Natural killer cell (primary cell): ENCODE measurements at regions not wholly inside any gene's neighbourhood (a gene's known extent, or its start where the extent isn't known, plus 50 kb on each side); places are given as distances from the start of the nearest gene placed in this dataset.

Experiments used
- ATAC-seq, 3 donors: fragments of 150-1000 bp in 2 of 3; fragments of 200-7000 bp in 1 of 3; cut with Tn5 transposase; 1 replicate in 1 of 3; 2 replicates in 2 of 3; pipeline ENCODE4 v1.10.0; 2021; ENCODE audit warnings: mild to moderate bottlenecking in 2 of 3, moderate library complexity in 2 of 3
- DNase-seq, 2 donors: peaks; one replicate each; pipeline versions ENCODE4 v3.0.0 to v3.0.0-alpha.2; 2013 to 2021; ENCODE audit warnings: mixed read lengths in 1 of 2
- H3K27ac ChIP-seq: one replicate; pipeline ENCODE4 v1.5.1; 2013; ENCODE audit warnings: mild to moderate bottlenecking, low read length
- H3K27me3 ChIP-seq: one replicate; pipeline ENCODE4 v1.6.1; 2013; ENCODE audit warnings: low read length; ENCODE audit not compliant: control insufficient read depth, insufficient read depth
- H3K36me3 ChIP-seq: one replicate; pipeline ENCODE4 v1.6.1; 2013; ENCODE audit warnings: low read length; ENCODE audit not compliant: control insufficient read depth, insufficient read depth
- H3K4me1 ChIP-seq: one replicate; pipeline ENCODE4 v1.6.1; 2013; ENCODE audit warnings: low read length; ENCODE audit not compliant: control insufficient read depth, insufficient read depth
- H3K4me3 ChIP-seq: one replicate; pipeline ENCODE4 v1.5.1; 2013; ENCODE audit warnings: low read length
- H3K9me3 ChIP-seq: one replicate; pipeline ENCODE4 v1.6.1; 2013; ENCODE audit warnings: low read length; ENCODE audit not compliant: control insufficient read depth, insufficient read depth
- H3K27ac Mint-ChIP-seq, 2 donors: one replicate each; pipeline ENCODE4 v1.8.0; 2022; ENCODE audit warnings: mild to moderate bottlenecking in 2 of 2, mixed read lengths in 2 of 2, moderate library complexity in 1 of 2
- H3K27me3 Mint-ChIP-seq, 2 donors: one replicate each; pipeline ENCODE4 v1.8.0; 2022; ENCODE audit warnings: low read depth in 2 of 2, mixed read lengths in 2 of 2
- H3K36me3 Mint-ChIP-seq: one replicate; pipeline ENCODE4 v1.8.0; 2022; ENCODE audit warnings: mixed read lengths
- H3K4me1 Mint-ChIP-seq, 2 donors: one replicate each; pipeline ENCODE4 v1.8.0; 2022; ENCODE audit warnings: mixed read lengths in 2 of 2
- H3K4me3 Mint-ChIP-seq: one replicate; pipeline ENCODE4 v1.8.0; 2022; ENCODE audit warnings: mild to moderate bottlenecking, moderate library complexity, mixed read lengths
- H3K9me3 Mint-ChIP-seq, 2 donors: one replicate each; pipeline ENCODE4 v1.8.0; 2022; ENCODE audit warnings: mixed read lengths in 2 of 2
- WGBS: methylation state at CpG from one replicate; pipeline ENCODE4 v1.1.7; 2013; ENCODE audit warnings: missing lambda C conversion rate; ENCODE audit not compliant: insufficient coverage; 5-methylcytosine and 5-hydroxymethylcytosine counted together
- intact Hi-C: fragments of 100-400 bp; cut with micrococcal nuclease; formaldehyde crosslinking; loops from one replicate; pipeline ENCODE4 v1.14.2; 2022
- TF ChIP-seq, protein P1 (sequence below): fragments of 200-600 bp; IDR thresholded peaks from one replicate; pipeline ENCODE4 v1.8.0; 2022; ENCODE audit warnings: antibody characterized with exemption

GRCh38 chr1:238257018-238257621 is 366.4 kb upstream of the ZP4 start:
- DNase-seq (no peak), ATAC-seq (no peak)
- intact Hi-C loops: no loop called here
- no peaks in the 10 kb centered on the region for H3K4me1 Mint-ChIP-seq
- WGBS: 92% methylated on average over 4 of the region's 7 CpGs
- Histone ChIP-seq H3K27ac (no peak overlapping the region), H3K27me3 (no peaks in the 10 kb centered on the region), H3K4me3 (no peak overlapping the region), H3K9me3 (peaks cover 5% of the 10 kb centered on the region), H3K36me3 (no peaks in the 10 kb centered on the region), H3K4me1 (no peaks in the 10 kb centered on the region)
- H3K36me3 Mint-ChIP-seq: no peaks in the 10 kb centered on the region
- peaks cover 2 to 10% of the 10 kb centered on the region in 2 donors for H3K9me3 Mint-ChIP-seq
- no peaks in the 10 kb centered on the region for H3K27me3 Mint-ChIP-seq
- TF ChIP-seq, protein P1, sequence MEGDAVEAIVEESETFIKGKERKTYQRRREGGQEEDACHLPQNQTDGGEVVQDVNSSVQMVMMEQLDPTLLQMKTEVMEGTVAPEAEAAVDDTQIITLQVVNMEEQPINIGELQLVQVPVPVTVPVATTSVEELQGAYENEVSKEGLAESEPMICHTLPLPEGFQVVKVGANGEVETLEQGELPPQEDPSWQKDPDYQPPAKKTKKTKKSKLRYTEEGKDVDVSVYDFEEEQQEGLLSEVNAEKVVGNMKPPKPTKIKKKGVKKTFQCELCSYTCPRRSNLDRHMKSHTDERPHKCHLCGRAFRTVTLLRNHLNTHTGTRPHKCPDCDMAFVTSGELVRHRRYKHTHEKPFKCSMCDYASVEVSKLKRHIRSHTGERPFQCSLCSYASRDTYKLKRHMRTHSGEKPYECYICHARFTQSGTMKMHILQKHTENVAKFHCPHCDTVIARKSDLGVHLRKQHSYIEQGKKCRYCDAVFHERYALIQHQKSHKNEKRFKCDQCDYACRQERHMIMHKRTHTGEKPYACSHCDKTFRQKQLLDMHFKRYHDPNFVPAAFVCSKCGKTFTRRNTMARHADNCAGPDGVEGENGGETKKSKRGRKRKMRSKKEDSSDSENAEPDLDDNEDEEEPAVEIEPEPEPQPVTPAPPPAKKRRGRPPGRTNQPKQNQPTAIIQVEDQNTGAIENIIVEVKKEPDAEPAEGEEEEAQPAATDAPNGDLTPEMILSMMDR: no peak
- no peak overlapping the region for H3K27ac Mint-ChIP-seq
- no peak overlapping the region for H3K4me3 Mint-ChIP-seq

GRCh38 chr1:238254935-238255334 is 364.2 kb upstream of the ZP4 start:
- TF ChIP-seq, protein P1: no peak
- Mint-ChIP-seq H3K36me3 (no peaks in the 10 kb centered on the region), H3K27ac (no peak overlapping the region), H3K27me3 (no peaks in the 10 kb centered on the region), H3K4me1 (no peaks in the 10 kb centered on the region), H3K9me3 (peaks cover 4% of the 10 kb centered on the region in 2 donors), H3K4me3 (no peak overlapping the region)
- no peak overlapping the region for H3K4me3 ChIP-seq
- H3K27me3 ChIP-seq: no peaks in the 10 kb centered on the region
- ATAC-seq (no peak), DNase-seq (no peak)
- H3K9me3 ChIP-seq: peaks cover 5% of the 10 kb centered on the region
- no peaks in the 10 kb centered on the region for H3K4me1 ChIP-seq
- 71% methylated on average over 1 of the region's 3 CpGs for WGBS
- no peak overlapping the region for H3K27ac ChIP-seq
- H3K36me3 ChIP-seq: no peaks in the 10 kb centered on the region
- intact Hi-C loops: loop anchor here (5.0 kb wide), 1 partner anchor 697 kb away; no protein-coding TSS in a partner anchor

GRCh38 chr1:238252033-238252802 is 361.5 kb upstream of the ZP4 start:
- no peaks in the 10 kb centered on the region for H3K27me3 Mint-ChIP-seq
- Histone ChIP-seq H3K4me1 (no peaks in the 10 kb centered on the region), H3K4me3 (no peak overlapping the region), H3K36me3 (no peaks in the 10 kb centered on the region), H3K27me3 (no peaks in the 10 kb centered on the region), H3K27ac (no peak overlapping the region), H3K9me3 (no peaks in the 10 kb centered on the region)
- no peaks in the 10 kb centered on the region for H3K36me3 Mint-ChIP-seq
- DNase-seq: peak in 1 of 2 donors; percentile 20
- ATAC-seq: no peak
- H3K4me1 Mint-ChIP-seq: no peaks in the 10 kb centered on the region
- 62% methylated on average over 13 of the region's 15 CpGs for WGBS
- no peak overlapping the region for H3K4me3 Mint-ChIP-seq
- intact Hi-C loops: loop anchor here (5.0 kb wide), 1 partner anchor 700 kb away; no protein-coding TSS in a partner anchor
- TF ChIP-seq, protein P1: no peak
- H3K9me3 Mint-ChIP-seq: peaks cover 0 to 4% of the 10 kb centered on the region in 2 donors
- no peak overlapping the region for H3K27ac Mint-ChIP-seq
